ENCODE measurements at regions not wholly inside any gene's neighbourhood (a gene's known extent, or its start where the extent isn't known, plus 50 kb on each side); places are given as distances from the start of the nearest gene placed in this dataset.

DNA sequence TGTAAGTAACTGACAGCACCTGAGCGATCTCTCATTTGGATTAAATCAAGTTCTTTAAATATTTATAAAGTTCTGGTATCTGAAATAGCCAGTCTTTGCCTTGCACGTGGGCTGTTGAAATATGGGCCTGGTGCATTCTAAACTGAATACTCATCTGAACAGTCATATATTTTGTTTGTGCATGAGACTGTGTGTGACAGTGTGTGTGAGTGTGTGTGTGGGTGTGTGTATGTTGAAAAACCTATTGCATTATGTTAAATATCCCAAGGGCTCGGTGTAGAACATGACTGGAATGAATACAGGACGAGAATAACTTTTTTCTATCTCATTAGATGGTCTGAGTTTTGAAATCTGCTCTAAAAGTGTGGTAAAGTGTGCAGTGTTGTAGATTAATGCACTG is 82.4 kb upstream of the TOX3 start:
- TF ChIP-seq, protein P1, sequence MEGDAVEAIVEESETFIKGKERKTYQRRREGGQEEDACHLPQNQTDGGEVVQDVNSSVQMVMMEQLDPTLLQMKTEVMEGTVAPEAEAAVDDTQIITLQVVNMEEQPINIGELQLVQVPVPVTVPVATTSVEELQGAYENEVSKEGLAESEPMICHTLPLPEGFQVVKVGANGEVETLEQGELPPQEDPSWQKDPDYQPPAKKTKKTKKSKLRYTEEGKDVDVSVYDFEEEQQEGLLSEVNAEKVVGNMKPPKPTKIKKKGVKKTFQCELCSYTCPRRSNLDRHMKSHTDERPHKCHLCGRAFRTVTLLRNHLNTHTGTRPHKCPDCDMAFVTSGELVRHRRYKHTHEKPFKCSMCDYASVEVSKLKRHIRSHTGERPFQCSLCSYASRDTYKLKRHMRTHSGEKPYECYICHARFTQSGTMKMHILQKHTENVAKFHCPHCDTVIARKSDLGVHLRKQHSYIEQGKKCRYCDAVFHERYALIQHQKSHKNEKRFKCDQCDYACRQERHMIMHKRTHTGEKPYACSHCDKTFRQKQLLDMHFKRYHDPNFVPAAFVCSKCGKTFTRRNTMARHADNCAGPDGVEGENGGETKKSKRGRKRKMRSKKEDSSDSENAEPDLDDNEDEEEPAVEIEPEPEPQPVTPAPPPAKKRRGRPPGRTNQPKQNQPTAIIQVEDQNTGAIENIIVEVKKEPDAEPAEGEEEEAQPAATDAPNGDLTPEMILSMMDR (conservative IDR thresholded peaks at IDR 0.05) = no peak
- no peak for TF ChIP-seq ZFX (IDR thresholded peaks at IDR 0.05)

Data from C4-2B (cell line).